Uterus (tissue), 2 donors: ENCODE measurements at regions not wholly inside any gene's neighbourhood (a gene's known extent, or its start where the extent isn't known, plus 50 kb on each side); places are given as distances from the start of the nearest gene placed in this dataset.

Source experiments
- CTCF ChIP-seq, 4 experiments: fragments of 200-600 bp in 2 of 4; fragments of 450-650 bp in 2 of 4; sonication (generic) in 2 of 4; IDR thresholded peaks; one replicate each; pipeline ENCODE4 v1.5.1; 2016 to 2019; ENCODE audit warnings: antibody characterized with exemption in 4 of 4, mild to moderate bottlenecking in 2 of 4, moderate library complexity in 1 of 4
- POLR2A ChIP-seq, 2 donors: fragments of 450-650 bp; IDR thresholded peaks; one replicate each; pipeline ENCODE4 v1.6.1; 2016; ENCODE audit warnings: antibody characterized with exemption in 2 of 2, mild to moderate bottlenecking in 1 of 2, moderate library complexity in 1 of 2

GRCh38 chr16:10323528-10323869 is 62.4 kb upstream of the ATF7IP2 start:
- TF ChIP-seq CTCF (IDR thresholded peaks at IDR 0.05): no peak
- no peak for TF ChIP-seq POLR2A (IDR thresholded peaks at IDR 0.05)
